ENCODE measurements at regions not wholly inside any gene's neighbourhood (a gene's known extent, or its start where the extent isn't known, plus 50 kb on each side); places are given as distances from the start of the nearest gene placed in this dataset.

DNA sequence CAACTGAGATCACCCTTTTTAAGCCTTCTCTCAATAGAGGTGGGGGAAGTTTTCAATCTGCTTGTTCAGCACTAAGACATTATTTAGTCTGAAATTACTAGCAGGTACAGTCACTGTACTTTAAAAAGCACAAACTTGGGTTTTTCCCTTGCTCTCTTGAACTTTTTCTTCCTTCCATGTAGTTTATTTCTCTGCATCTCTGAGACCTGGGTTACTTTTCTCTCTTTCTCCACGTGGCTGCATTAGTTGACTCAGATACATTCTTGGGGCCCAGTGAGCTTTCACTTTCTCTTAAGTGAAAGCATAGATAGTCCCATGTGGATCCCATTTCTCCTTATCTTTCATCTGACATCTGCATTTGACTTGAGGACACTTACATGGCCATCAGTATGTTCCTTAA, 433.9 kb upstream of the MAP3K7 start:
- H2AFZ ChIP-seq (ENCODE audit: low read length): no peak overlapping the region
- TF ChIP-seq, protein P1, sequence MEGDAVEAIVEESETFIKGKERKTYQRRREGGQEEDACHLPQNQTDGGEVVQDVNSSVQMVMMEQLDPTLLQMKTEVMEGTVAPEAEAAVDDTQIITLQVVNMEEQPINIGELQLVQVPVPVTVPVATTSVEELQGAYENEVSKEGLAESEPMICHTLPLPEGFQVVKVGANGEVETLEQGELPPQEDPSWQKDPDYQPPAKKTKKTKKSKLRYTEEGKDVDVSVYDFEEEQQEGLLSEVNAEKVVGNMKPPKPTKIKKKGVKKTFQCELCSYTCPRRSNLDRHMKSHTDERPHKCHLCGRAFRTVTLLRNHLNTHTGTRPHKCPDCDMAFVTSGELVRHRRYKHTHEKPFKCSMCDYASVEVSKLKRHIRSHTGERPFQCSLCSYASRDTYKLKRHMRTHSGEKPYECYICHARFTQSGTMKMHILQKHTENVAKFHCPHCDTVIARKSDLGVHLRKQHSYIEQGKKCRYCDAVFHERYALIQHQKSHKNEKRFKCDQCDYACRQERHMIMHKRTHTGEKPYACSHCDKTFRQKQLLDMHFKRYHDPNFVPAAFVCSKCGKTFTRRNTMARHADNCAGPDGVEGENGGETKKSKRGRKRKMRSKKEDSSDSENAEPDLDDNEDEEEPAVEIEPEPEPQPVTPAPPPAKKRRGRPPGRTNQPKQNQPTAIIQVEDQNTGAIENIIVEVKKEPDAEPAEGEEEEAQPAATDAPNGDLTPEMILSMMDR (IDR thresholded peaks at IDR 0.05; ENCODE audit: low read length): no peak
- TF ChIP-seq EZH2phosphoT487 (IDR thresholded peaks at IDR 0.05; ENCODE audit: low read length): no peak
- no peak for TF ChIP-seq EZH2 (optimal IDR thresholded peaks at IDR 0.05; ENCODE audit: low read depth, low read length)
- H3K4me3 ChIP-seq (ENCODE audit: low read length): no peak overlapping the region
- H3K9ac ChIP-seq (ENCODE audit: low read length): no peak overlapping the region
- no peaks in the 10 kb centered on the region for H3K79me2 ChIP-seq (ENCODE audit: low read length)
- no peaks in the 10 kb centered on the region for H3F3A ChIP-seq (ENCODE audit: insufficient read depth, low read length)
- H3K27me3 ChIP-seq (replicated peaks; ENCODE audit: insufficient read depth, low read length): no peaks in the 10 kb centered on the region
- no peak overlapping the region for H3K27ac ChIP-seq (ENCODE audit: low read length)
- H3K36me3 ChIP-seq (replicated peaks; ENCODE audit: insufficient read depth, low read length): no peaks in the 10 kb centered on the region
- no peak overlapping the region for H3K4me2 ChIP-seq (ENCODE audit: low read depth, low read length)
- peak; percentile 21 for DNase-seq
- H4K20me1 ChIP-seq (ENCODE audit: insufficient read depth, low read length): no peaks in the 10 kb centered on the region
- no peaks in the 10 kb centered on the region for H3K4me1 ChIP-seq (ENCODE audit: low read length)
- H3K9me2 ChIP-seq (replicated peaks; ENCODE audit: insufficient read depth, low read length): no peaks in the 10 kb centered on the region
- H3K9me3 ChIP-seq (replicated peaks; ENCODE audit: insufficient read depth, low read length): no peaks in the 10 kb centered on the region

DNA sequence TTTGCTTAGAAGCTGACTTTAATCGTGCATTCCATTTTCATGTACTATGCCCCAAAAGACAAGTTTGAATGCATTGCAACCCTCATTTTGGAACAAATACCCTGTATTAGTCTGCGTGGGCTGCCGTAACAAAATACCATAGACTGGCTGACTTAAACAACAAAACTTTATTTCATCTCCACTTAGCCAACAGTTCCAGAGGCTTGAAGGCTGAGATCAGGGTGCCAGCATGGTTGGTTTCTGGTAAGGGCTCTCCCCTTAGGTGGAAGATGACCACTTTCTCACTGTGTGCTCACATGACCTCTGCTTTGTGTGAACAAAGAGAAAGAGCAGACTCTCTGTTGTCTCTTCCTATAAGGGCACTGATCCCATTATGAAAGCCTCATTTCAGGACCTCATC, 431.7 kb upstream of the MAP3K7 start:
- no peak for DNase-seq
- H3K9me2 ChIP-seq (replicated peaks; ENCODE audit: insufficient read depth, low read length): no peaks in the 10 kb centered on the region
- no peaks in the 10 kb centered on the region for H4K20me1 ChIP-seq (ENCODE audit: insufficient read depth, low read length)
- no peak overlapping the region for H3K4me3 ChIP-seq (ENCODE audit: low read length)
- H3F3A ChIP-seq (ENCODE audit: insufficient read depth, low read length): no peaks in the 10 kb centered on the region
- H3K4me2 ChIP-seq (ENCODE audit: low read depth, low read length): no peak overlapping the region
- H3K27me3 ChIP-seq (replicated peaks; ENCODE audit: insufficient read depth, low read length): no peaks in the 10 kb centered on the region
- no peaks in the 10 kb centered on the region for H3K36me3 ChIP-seq (replicated peaks; ENCODE audit: insufficient read depth, low read length)
- H3K79me2 ChIP-seq (ENCODE audit: low read length): no peaks in the 10 kb centered on the region
- H3K9ac ChIP-seq (ENCODE audit: low read length): no peak overlapping the region
- H2AFZ ChIP-seq (ENCODE audit: low read length): no peak overlapping the region
- H3K4me1 ChIP-seq (ENCODE audit: low read length): no peaks in the 10 kb centered on the region
- H3K27ac ChIP-seq (ENCODE audit: low read length): no peak overlapping the region
- H3K9me3 ChIP-seq (replicated peaks; ENCODE audit: insufficient read depth, low read length): no peaks in the 10 kb centered on the region
- no peak for TF ChIP-seq EZH2phosphoT487 (IDR thresholded peaks at IDR 0.05; ENCODE audit: low read length)
- TF ChIP-seq, protein P1 (IDR thresholded peaks at IDR 0.05; ENCODE audit: low read length): no peak
- TF ChIP-seq EZH2 (optimal IDR thresholded peaks at IDR 0.05; ENCODE audit: low read depth, low read length): no peak

DNA sequence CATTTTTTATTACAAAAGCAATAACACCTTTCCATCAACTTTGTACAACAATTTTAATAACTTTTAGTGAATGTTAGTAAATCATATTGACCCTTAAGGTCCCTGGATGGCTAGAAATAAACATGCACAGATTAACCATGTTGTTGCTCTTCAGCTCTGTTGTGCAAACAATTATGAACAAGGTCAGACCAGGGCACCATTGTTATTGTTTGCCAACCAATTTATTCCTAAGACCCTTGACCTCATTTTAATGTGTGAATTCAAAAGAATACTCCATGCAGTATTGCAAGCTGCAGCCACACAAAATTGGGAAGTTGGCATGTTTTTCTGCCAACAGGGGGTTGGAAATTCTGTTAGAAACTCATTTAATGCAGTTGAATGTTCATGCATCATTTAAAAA, 426.6 kb upstream of the MAP3K7 start:
- Histone ChIP-seq H3K9me2 (replicated peaks; ENCODE audit: insufficient read depth, low read length) (no peaks in the 10 kb centered on the region), H3F3A (ENCODE audit: insufficient read depth, low read length) (no peaks in the 10 kb centered on the region), H3K27me3 (replicated peaks; ENCODE audit: insufficient read depth, low read length) (no peaks in the 10 kb centered on the region), H2AFZ (ENCODE audit: low read length) (no peak overlapping the region), H3K79me2 (ENCODE audit: low read length) (no peaks in the 10 kb centered on the region), H3K4me3 (ENCODE audit: low read length) (no peak overlapping the region), H3K9ac (ENCODE audit: low read length) (no peak overlapping the region), H4K20me1 (ENCODE audit: insufficient read depth, low read length) (no peaks in the 10 kb centered on the region), H3K36me3 (replicated peaks; ENCODE audit: insufficient read depth, low read length) (no peaks in the 10 kb centered on the region), H3K4me1 (ENCODE audit: low read length) (no peaks in the 10 kb centered on the region), H3K9me3 (replicated peaks; ENCODE audit: insufficient read depth, low read length) (no peaks in the 10 kb centered on the region), H3K4me2 (ENCODE audit: low read depth, low read length) (no peak overlapping the region), H3K27ac (ENCODE audit: low read length) (no peak overlapping the region)
- no peak for DNase-seq
- TF ChIP-seq EZH2 (optimal IDR thresholded peaks at IDR 0.05; ENCODE audit: low read depth, low read length) (no peak), EZH2phosphoT487 (IDR thresholded peaks at IDR 0.05; ENCODE audit: low read length) (no peak)
- TF ChIP-seq, protein P1 (IDR thresholded peaks at IDR 0.05; ENCODE audit: low read length): no peak

Measured in MM.1S (cell line).